GM12878 (cell line): ENCODE measurements at regions not wholly inside any gene's neighbourhood (a gene's known extent, or its start where the extent isn't known, plus 50 kb on each side); places are given as distances from the start of the nearest gene placed in this dataset.

Experiments
- ATAC-seq: fragments of 200-7000 bp; cut with Tn5 transposase; 3 replicates; pipeline ENCODE4 v1.9.1; 2020; ENCODE audit warnings: mild to moderate bottlenecking, moderate library complexity
- BruUV-seq: library from RNA; stranded (reverse); fragments of 400-500 nt; replicated peaks from 2 replicates; lab custom pipeline; 2021; lab: Mats Ljungman, UMichigan
- CTCF ChIA-PET: fragments of 300-600 bp; sonication (Branson Sonifier 250); formaldehyde crosslinking; extraction: SDS; loops from one replicate; lab custom pipeline; 2021; ENCODE audit warnings: inconsistent platforms; lab: Yijun Ruan, JAX
- POLR2A ChIA-PET: fragments of 350-600 bp; formaldehyde crosslinking; extraction: SDS; loops from one replicate; lab custom pipeline; 2021; ENCODE audit warnings: inconsistent platforms; lab: Charles Lee
- RAD21 ChIA-PET: fragments of 300-600 bp; sonication (Branson Sonifier 250); formaldehyde crosslinking; loops from one replicate; lab custom pipeline; 2023; ENCODE audit warnings: antibody characterized with exemption; ENCODE audit not compliant: unreplicated experiment; lab: Charles Lee
- SMC1A ChIA-PET: fragments of 300-600 bp; sonication (Branson Sonifier 250); formaldehyde crosslinking; loops from one replicate; lab custom pipeline; 2023; ENCODE audit not compliant: unreplicated experiment, uncharacterized antibody; lab: Charles Lee
- DNase-seq: peaks from one replicate; pipeline ENCODE4 v3.0.0-alpha.2; 2011; ENCODE audit warnings: low read depth, low spot score
- FAIRE-seq: peaks from 3 replicates; lab custom pipeline; 2011; peaks lifted over from hg19 to GRCh38; lab: Jason Lieb, UNC
- H2AFZ ChIP-seq: 2 replicates; pipeline ENCODE4 v1.6.0; 2011; ENCODE audit warnings: low read depth, low read length, control low read depth; ENCODE audit not compliant: control insufficient read depth
- H3K27ac ChIP-seq: 2 replicates; pipeline ENCODE4 v1.5.1; 2011; ENCODE audit warnings: control low read depth; ENCODE audit not compliant: control insufficient read depth, insufficient read depth
- H3K27me3 ChIP-seq, 2 experiments: replicated peaks in 1 of 2; 2 replicates each; pipeline versions ENCODE4 v1.6.0 to v1.6.1; 2011; ENCODE audit warnings: low read length in 1 of 2; ENCODE audit not compliant: control insufficient read depth in 2 of 2, insufficient read depth in 2 of 2
- H3K36me3 ChIP-seq, 2 experiments: 2 replicates each; pipeline ENCODE4 v1.5.1; 2011; ENCODE audit warnings: low read length in 1 of 2; ENCODE audit not compliant: control insufficient read depth in 2 of 2, insufficient read depth in 2 of 2
- H3K4me1 ChIP-seq: 2 replicates; pipeline ENCODE4 v1.6.1; 2011; ENCODE audit warnings: mild to moderate bottlenecking, low read length, moderate library complexity, mixed read lengths; ENCODE audit not compliant: control insufficient read depth, insufficient read depth
- H3K4me2 ChIP-seq: 2 replicates; pipeline ENCODE4 v1.6.0; 2011; ENCODE audit warnings: control low read depth; ENCODE audit not compliant: control insufficient read depth, insufficient read depth
- H3K4me3 ChIP-seq: fragments of 200-600 bp; sonication (generic); 2 replicates; pipeline ENCODE4 v1.5.1; 2016
- H3K79me2 ChIP-seq: 2 replicates; pipeline ENCODE4 v1.6.0; 2011; ENCODE audit warnings: low read length; ENCODE audit not compliant: control insufficient read depth, insufficient read depth
- H3K9ac ChIP-seq: 2 replicates; pipeline ENCODE4 v1.8.0; 2011; ENCODE audit warnings: low read length, control low read depth, mixed read lengths; ENCODE audit not compliant: control insufficient read depth, insufficient read depth
- H3K9me3 ChIP-seq: replicated peaks from 3 replicates; pipeline ENCODE4 v1.5.1; 2011; ENCODE audit warnings: mild to moderate bottlenecking, low read length; ENCODE audit not compliant: control insufficient read depth, insufficient read depth
- H4K20me1 ChIP-seq: 2 replicates; pipeline ENCODE4 v1.6.0; 2011; ENCODE audit not compliant: control insufficient read depth, insufficient read depth
- CBFB ChIP-seq: IDR thresholded peaks from 2 replicates; pipeline ENCODE4 v1.6.1; 2016; ENCODE audit warnings: antibody characterized with exemption, low read depth
- DPF2 ChIP-seq: fragments of 450-650 bp; IDR thresholded peaks from 2 replicates; pipeline ENCODE4 v1.6.1; 2017; ENCODE audit warnings: mild to moderate bottlenecking
- EED ChIP-seq: sonication (generic); IDR thresholded peaks from 2 replicates; pipeline ENCODE4 v1.6.1; 2016; ENCODE audit warnings: antibody characterized with exemption, low read depth
- EZH2 ChIP-seq: IDR thresholded peaks from 2 replicates; pipeline ENCODE4 v1.6.1; 2012; ENCODE audit warnings: low read depth, mild to moderate bottlenecking, control low read depth, inconsistent platforms, low read length, borderline replicate concordance; ENCODE audit not compliant: control insufficient read depth
- IKZF2 ChIP-seq, 2 experiments: fragments of 450-650 bp; IDR thresholded peaks; 2 replicates each; pipeline ENCODE4 v1.6.1; 2017; ENCODE audit warnings: mild to moderate bottlenecking in 2 of 2, moderate library complexity in 2 of 2
- KDM1A ChIP-seq: fragments of 200-600 bp; sonication (generic); IDR thresholded peaks from 2 replicates; pipeline ENCODE4 v1.6.1; 2016; ENCODE audit warnings: borderline replicate concordance
- MEF2A ChIP-seq: IDR thresholded peaks from 2 replicates; pipeline ENCODE4 v1.6.1; 2011; ENCODE audit warnings: low read depth, mild to moderate bottlenecking, low read length, moderate library complexity; ENCODE audit not compliant: insufficient read depth
- MXI1 ChIP-seq: fragments of 150-350 bp; IDR thresholded peaks from 2 replicates; pipeline ENCODE4 v1.6.1; 2011; ENCODE audit warnings: low read depth, mild to moderate bottlenecking, inconsistent platforms, low read length, improper control_type of control experiment
- NRF1 ChIP-seq: conservative IDR thresholded peaks from 2 replicates; pipeline ENCODE4 v1.6.1; 2011; ENCODE audit warnings: mild to moderate bottlenecking, low read depth, low read length, improper control_type of control experiment
- PAX8 ChIP-seq: fragments of 450-650 bp; IDR thresholded peaks from 2 replicates; pipeline ENCODE4 v1.6.1; 2017; ENCODE audit warnings: mild to moderate bottlenecking, moderate library complexity
- RB1 ChIP-seq: fragments of 450-650 bp; formaldehyde crosslinking; IDR thresholded peaks from 2 replicates; pipeline ENCODE4 v1.6.1; 2017; ENCODE audit warnings: mild to moderate bottlenecking, borderline replicate concordance
- RELB ChIP-seq: fragments of 450-650 bp; IDR thresholded peaks from 2 replicates; pipeline ENCODE4 v1.6.1; 2017; ENCODE audit warnings: low read depth, mild to moderate bottlenecking, moderate library complexity
- RUNX3 ChIP-seq: IDR thresholded peaks from 2 replicates; pipeline ENCODE4 v1.6.1; 2012; ENCODE audit warnings: low read length, inconsistent platforms
- SKIL ChIP-seq: fragments of 450-650 bp; IDR thresholded peaks from 2 replicates; pipeline ENCODE4 v1.6.1; 2017; ENCODE audit warnings: mild to moderate bottlenecking, low read depth, inconsistent platforms; ENCODE audit not compliant: poor library complexity, severe bottlenecking
- SP1 ChIP-seq: IDR thresholded peaks from one replicate; pipeline ENCODE4 v1.6.1; 2011; ENCODE audit warnings: low read depth, low read length
- ZBTB11 ChIP-seq: fragments of 450-650 bp; formaldehyde crosslinking; IDR thresholded peaks from 2 replicates; pipeline ENCODE4 v1.5.0; 2022; ENCODE audit warnings: mild to moderate bottlenecking, missing genetic modification characterization
- WGBS: methylation state at CpG from one replicate; pipeline ENCODE4 v1.1.6; 2016; ENCODE audit warnings: low lambda C conversion rate; ENCODE audit not compliant: insufficient replicate concordance, insufficient coverage; ENCODE audit errors: missing lambda C conversion rate; 5-methylcytosine and 5-hydroxymethylcytosine counted together
- in situ Hi-C: fragments of 300-500 bp; cut with MboI; formaldehyde crosslinking; loops from 9 replicates; pipeline ENCODE4 v1.14.3; 2018; ENCODE audit warnings: mixed read lengths
- intact Hi-C: fragments of 100-400 bp; cut with micrococcal nuclease; formaldehyde crosslinking; loops from one replicate; pipeline ENCODE4 v1.14.2; 2022; ENCODE audit not compliant: unreplicated experiment

- SMC1A ChIA-PET, result interaction anchor here (0.6 kb wide), 1 partner anchor 873 kb away, joined by 3 read pairs; no protein-coding TSS in a partner anchor
Measured at GRCh38 chr18:67913040-67913439, 396.5 kb upstream of the DSEL start.

More at GRCh38 chr18:67913040-67913439, 396.5 kb upstream of the DSEL start:
- ChIA-PET CTCF (no interaction called here), RAD21 (no interaction called here), POLR2A (no interaction called here)
- 0% methylated on average over 1 of the region's 1 CpG for WGBS
- Histone ChIP-seq H4K20me1 (no peaks in the 10 kb centered on the region), H3K9ac (no peak overlapping the region), H3K4me1 (no peaks in the 10 kb centered on the region), H3K27ac (no peak overlapping the region), H3K79me2 (no peaks in the 10 kb centered on the region), H3K9me3 (no peaks in the 10 kb centered on the region), H2AFZ (no peak overlapping the region), H3K27me3 (no peaks in the 10 kb centered on the region), H3K4me3 (no peak overlapping the region), H3K4me2 (no peak overlapping the region), H3K36me3 (no peaks in the 10 kb centered on the region)
- intact Hi-C loops, result no loop called here
- in situ Hi-C loops, result no loop called here
- ATAC-seq, result no peak
- no peak for DNase-seq
- no TSS peak for BruUV-seq
- no peak for TF ChIP-seq CBFB
- TF ChIP-seq IKZF2 (IDR thresholded peaks at IDR 0.05), result no peak
- no peak for TF ChIP-seq MXI1
- no peak for TF ChIP-seq MEF2A
- TF ChIP-seq KDM1A, result no peak
- TF ChIP-seq NRF1, result no peak
- TF ChIP-seq ZBTB11 (CRISPR knock-in tag), result no peak
- no peak for TF ChIP-seq EED
- TF ChIP-seq EZH2, result no peak
- TF ChIP-seq RELB, result no peak
- no peak for TF ChIP-seq SKIL
- TF ChIP-seq SP1, result no peak
- no peak for TF ChIP-seq DPF2
- TF ChIP-seq RB1, result no peak
- no peak for TF ChIP-seq RUNX3
- no peak for TF ChIP-seq PAX8
- no peak for FAIRE-seq
